Prostate gland (tissue), 2 donors: ENCODE measurements at regions not wholly inside any gene's neighbourhood (a gene's known extent, or its start where the extent isn't known, plus 50 kb on each side); places are given as distances from the start of the nearest gene placed in this dataset.

Source experiments
- DNase-seq: peaks from one replicate; pipeline ENCODE4 v3.0.0-alpha.2; 2019; ENCODE audit warnings: low spot score
- H3K27ac ChIP-seq, 2 donors: fragments of 200-600 bp; sonication (generic); 2 replicates each; pipeline ENCODE4 v1.5.1; 2017 to 2019
- H3K27me3 ChIP-seq: fragments of 200-600 bp; sonication (generic); replicated peaks from 2 replicates; pipeline ENCODE4 v1.5.1; 2019; ENCODE audit not compliant: insufficient read depth
- H3K36me3 ChIP-seq, 2 donors: fragments of 200-600 bp; sonication (generic); 1 replicate in 1 of 2; 2 replicates in 1 of 2; pipeline versions ENCODE4 v1.5.1 to v1.8.1; 2017 to 2019
- H3K4me1 ChIP-seq: fragments of 200-600 bp; sonication (generic); replicated peaks from 2 replicates; pipeline ENCODE4 v1.5.1; 2019
- H3K4me3 ChIP-seq, 2 donors: fragments of 200-600 bp; sonication (generic); 2 replicates each; pipeline ENCODE4 v1.5.1; 2017 to 2019
- H3K9me3 ChIP-seq: fragments of 200-600 bp; sonication (generic); 2 replicates; pipeline ENCODE4 v1.5.1; 2017
- POLR2A ChIP-seq: fragments of 450-650 bp; IDR thresholded peaks from one replicate; pipeline ENCODE4 v1.6.1; 2016; ENCODE audit warnings: antibody characterized with exemption, mild to moderate bottlenecking
- POLR2AphosphoS5 ChIP-seq: sonication (generic); formaldehyde crosslinking; IDR thresholded peaks from one replicate; pipeline ENCODE4 v1.6.1; 2017; ENCODE audit warnings: antibody characterized with exemption
- WGBS: methylation state at CpG from one replicate; pipeline ENCODE4 v1.1.5; 2018; 5-methylcytosine and 5-hydroxymethylcytosine counted together
- intact Hi-C: fragments of 100-400 bp; cut with DNase I; formaldehyde crosslinking; loops from one replicate; pipeline ENCODE4 v1.14.2; 2022
- TF ChIP-seq, protein P1 (sequence below), 4 experiments: fragments of 200-600 bp in 2 of 4; fragments of 450-650 bp in 2 of 4; sonication (generic) in 2 of 4; IDR thresholded peaks; 1 replicate in 3 of 4; 2 replicates in 1 of 4; pipeline ENCODE4 v1.5.1; 2016 to 2019; ENCODE audit warnings: antibody characterized with exemption in 4 of 4, mild to moderate bottlenecking in 2 of 4, moderate library complexity in 2 of 4

GRCh38 chr2:238669046-238669445, 178.8 kb upstream of the TWIST2 start:
- TF ChIP-seq POLR2AphosphoS5 (no peak), POLR2A (no peak)
- TF ChIP-seq, protein P1, sequence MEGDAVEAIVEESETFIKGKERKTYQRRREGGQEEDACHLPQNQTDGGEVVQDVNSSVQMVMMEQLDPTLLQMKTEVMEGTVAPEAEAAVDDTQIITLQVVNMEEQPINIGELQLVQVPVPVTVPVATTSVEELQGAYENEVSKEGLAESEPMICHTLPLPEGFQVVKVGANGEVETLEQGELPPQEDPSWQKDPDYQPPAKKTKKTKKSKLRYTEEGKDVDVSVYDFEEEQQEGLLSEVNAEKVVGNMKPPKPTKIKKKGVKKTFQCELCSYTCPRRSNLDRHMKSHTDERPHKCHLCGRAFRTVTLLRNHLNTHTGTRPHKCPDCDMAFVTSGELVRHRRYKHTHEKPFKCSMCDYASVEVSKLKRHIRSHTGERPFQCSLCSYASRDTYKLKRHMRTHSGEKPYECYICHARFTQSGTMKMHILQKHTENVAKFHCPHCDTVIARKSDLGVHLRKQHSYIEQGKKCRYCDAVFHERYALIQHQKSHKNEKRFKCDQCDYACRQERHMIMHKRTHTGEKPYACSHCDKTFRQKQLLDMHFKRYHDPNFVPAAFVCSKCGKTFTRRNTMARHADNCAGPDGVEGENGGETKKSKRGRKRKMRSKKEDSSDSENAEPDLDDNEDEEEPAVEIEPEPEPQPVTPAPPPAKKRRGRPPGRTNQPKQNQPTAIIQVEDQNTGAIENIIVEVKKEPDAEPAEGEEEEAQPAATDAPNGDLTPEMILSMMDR (IDR thresholded peaks at IDR 0.05) = no peak
- intact Hi-C loops = no loop called here
- Histone ChIP-seq H3K27me3 (no peaks in the 10 kb centered on the region), H3K27ac (no peak overlapping the region), H3K4me3 (no peak overlapping the region), H3K36me3 (no peaks in the 10 kb centered on the region), H3K4me1 (no peaks in the 10 kb centered on the region), H3K9me3 (no peaks in the 10 kb centered on the region)
- 96% methylated on average over 1 of the region's 1 CpG for WGBS
- no peak for DNase-seq

GRCh38 chr2:238669581-238670080, 178.3 kb upstream of the TWIST2 start:
- TF ChIP-seq POLR2A = no peak
- TF ChIP-seq, protein P1 (IDR thresholded peaks at IDR 0.05) = no peak
- no peak for TF ChIP-seq POLR2AphosphoS5
- no peaks in the 10 kb centered on the region for H3K27me3 ChIP-seq
- no peaks in the 10 kb centered on the region for H3K4me1 ChIP-seq
- DNase-seq = no peak
- intact Hi-C loops = no loop called here
- H3K27ac ChIP-seq = no peak overlapping the region
- H3K36me3 ChIP-seq = no peaks in the 10 kb centered on the region
- no peaks in the 10 kb centered on the region for H3K9me3 ChIP-seq
- no peak overlapping the region for H3K4me3 ChIP-seq

DNA sequence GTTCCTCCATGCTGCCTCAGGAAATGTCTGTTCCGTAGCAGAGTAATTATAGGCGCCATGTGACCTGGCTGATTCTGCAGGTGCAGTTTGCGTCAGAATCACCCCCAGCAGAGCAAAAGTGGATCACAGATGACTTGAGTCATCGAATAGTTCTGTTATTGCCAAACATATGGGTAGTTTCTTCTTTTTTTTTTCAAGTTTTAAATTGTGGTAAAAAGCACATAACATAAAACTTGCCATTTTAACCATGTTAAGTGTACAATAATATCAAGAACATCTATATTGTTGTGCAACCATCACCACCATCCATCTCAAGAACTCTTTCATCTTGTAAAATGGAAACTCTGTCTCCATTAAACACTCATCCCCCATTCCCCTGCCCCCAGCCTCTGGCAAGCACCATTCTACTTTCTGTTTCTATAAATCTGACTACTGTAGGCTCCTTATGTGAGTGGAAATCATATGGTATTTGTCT, 177.7 kb upstream of the TWIST2 start:
- DNase-seq = no peak
- H3K27ac ChIP-seq = no peak overlapping the region
- WGBS = 61% methylated on average over 4 of the region's 4 CpGs
- H3K4me1 ChIP-seq = no peaks in the 10 kb centered on the region
- intact Hi-C loops = no loop called here
- no peaks in the 10 kb centered on the region for H3K9me3 ChIP-seq
- no peaks in the 10 kb centered on the region for H3K36me3 ChIP-seq
- no peak overlapping the region for H3K4me3 ChIP-seq
- no peaks in the 10 kb centered on the region for H3K27me3 ChIP-seq
- TF ChIP-seq, protein P1 (IDR thresholded peaks at IDR 0.05) = no peak
- TF ChIP-seq POLR2AphosphoS5 = no peak
- TF ChIP-seq POLR2A = no peak

DNA sequence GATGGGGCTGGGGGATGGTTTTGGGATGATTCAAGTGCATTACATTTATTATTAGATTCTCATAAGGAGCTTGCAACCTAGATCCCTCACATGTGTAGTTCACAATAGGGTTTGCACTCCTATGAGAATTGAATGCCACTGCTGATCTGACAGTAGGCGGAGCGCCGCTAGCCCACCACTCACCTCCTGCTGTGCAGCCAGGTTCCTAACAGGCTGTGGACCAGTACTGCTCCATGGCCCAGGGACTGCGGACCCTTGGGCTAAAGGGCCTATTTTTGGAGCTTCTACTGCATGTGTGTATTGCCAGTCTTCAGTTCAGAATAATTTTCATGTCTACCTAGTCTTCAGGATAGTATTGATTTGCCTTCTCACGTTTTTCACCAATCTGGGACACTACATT, 165.3 kb upstream of the TWIST2 start:
- Histone ChIP-seq H3K4me3 (no peak overlapping the region), H3K9me3 (no peaks in the 10 kb centered on the region), H3K27ac (no peak overlapping the region), H3K27me3 (no peaks in the 10 kb centered on the region), H3K4me1 (no peaks in the 10 kb centered on the region), H3K36me3 (no peaks in the 10 kb centered on the region)
- WGBS = 89% methylated on average over 5 of the region's 5 CpGs
- DNase-seq = no peak
- TF ChIP-seq POLR2AphosphoS5 (no peak), POLR2A (no peak)
- TF ChIP-seq, protein P1 (IDR thresholded peaks at IDR 0.05) = no peak
- intact Hi-C loops = loop anchor here (10.0 kb wide), 1 partner anchor 78 kb away; no protein-coding TSS in a partner anchor
